WTC11 (cell line): ENCODE measurements at regions not wholly inside any gene's neighbourhood (a gene's known extent, or its start where the extent isn't known, plus 50 kb on each side); places are given as distances from the start of the nearest gene placed in this dataset.

Experiments
- ATAC-seq: fragments of 200-7000 bp; cut with Tn5 transposase; 2 replicates; pipeline ENCODE4 v1.10.0; 2021; ENCODE audit warnings: mild to moderate bottlenecking, moderate library complexity
- CTCF ChIA-PET: fragments of 300-600 bp; sonication (Branson Sonifier 250); formaldehyde crosslinking; loops from one replicate; lab custom pipeline; 2021; ENCODE audit warnings: antibody characterized with exemption; lab: Charles Lee
- POLR2A ChIA-PET: fragments of 350-600 bp; sonication (Branson Sonifier 250); formaldehyde crosslinking; loops from one replicate; lab custom pipeline; 2021; ENCODE audit warnings: antibody characterized with exemption; lab: Charles Lee
- DNase-seq: peaks from one replicate; pipeline ENCODE4 v3.0.0; 2021; ENCODE audit warnings: low spot score
- H3K27ac Mint-ChIP-seq: 2 replicates; pipeline ENCODE4 v1.8.0; 2021; ENCODE audit warnings: mixed read lengths
- H3K27me3 Mint-ChIP-seq: 2 replicates; pipeline ENCODE4 v1.8.0; 2021; ENCODE audit warnings: low read depth, mild to moderate bottlenecking, moderate library complexity, mixed read lengths
- H3K36me3 Mint-ChIP-seq: 2 replicates; pipeline ENCODE4 v1.8.0; 2021; ENCODE audit warnings: mixed read lengths
- H3K4me1 Mint-ChIP-seq: 2 replicates; pipeline ENCODE4 v1.8.0; 2022; ENCODE audit warnings: mixed read lengths
- H3K4me3 Mint-ChIP-seq: 2 replicates; pipeline ENCODE4 v1.8.0; 2021; ENCODE audit warnings: mild to moderate bottlenecking, moderate library complexity, mixed read lengths
- H3K9me3 Mint-ChIP-seq: 2 replicates; pipeline ENCODE4 v1.8.0; 2021; ENCODE audit warnings: mixed read lengths
- GTF2I ChIP-seq: fragments of 250-450 bp; sonication (Bioruptor Pico); conservative IDR thresholded peaks from 2 replicates; pipeline ENCODE4 v1.4.0; 2021; ENCODE audit warnings: mild to moderate bottlenecking
- HMGA2 ChIP-seq: fragments of 250-450 bp; sonication (Bioruptor Pico); IDR thresholded peaks from 2 replicates; pipeline ENCODE4 v1.4.0; 2021; ENCODE audit warnings: mild to moderate bottlenecking, moderate library complexity
- KAT7 ChIP-seq: sonication (generic); formaldehyde crosslinking; IDR thresholded peaks from 2 replicates; pipeline ENCODE4 v1.8.1; 2023; ENCODE audit warnings: missing genetic modification reagents, mild to moderate bottlenecking, borderline replicate concordance
- NFYB ChIP-seq: sonication (generic); formaldehyde crosslinking; conservative IDR thresholded peaks from 2 replicates; pipeline ENCODE4 v1.8.0; 2022; ENCODE audit warnings: low read depth, missing genetic modification reagents
- SMAD4 ChIP-seq: sonication (generic); formaldehyde crosslinking; IDR thresholded peaks from 2 replicates; pipeline ENCODE4 v1.8.0; 2022; ENCODE audit warnings: mild to moderate bottlenecking, missing genetic modification reagents
- ZNF317 ChIP-seq: sonication (generic); formaldehyde crosslinking; IDR thresholded peaks from 2 replicates; pipeline ENCODE4 v1.8.1; 2023; ENCODE audit warnings: low read depth, mild to moderate bottlenecking, moderate library complexity, missing genetic modification reagents, borderline replicate concordance
- TF ChIP-seq, protein P1 (sequence below): sonication (generic); formaldehyde crosslinking; IDR thresholded peaks from 2 replicates; pipeline ENCODE4 v1.8.0; 2022; ENCODE audit warnings: mild to moderate bottlenecking, missing genetic modification reagents
- TF ChIP-seq, protein P2 (sequence below): fragments of 250-450 bp; sonication (Bioruptor Pico); IDR thresholded peaks from 2 replicates; pipeline ENCODE4 v1.9.0; 2021; ENCODE audit warnings: mild to moderate bottlenecking
- TF ChIP-seq, protein P3 (sequence below): sonication (generic); formaldehyde crosslinking; IDR thresholded peaks from 2 replicates; pipeline ENCODE4 v1.8.0; 2023; ENCODE audit warnings: missing genetic modification reagents, mild to moderate bottlenecking, borderline replicate concordance
- TF ChIP-seq, protein P4 (sequence below): sonication (generic); formaldehyde crosslinking; conservative IDR thresholded peaks from 2 replicates; pipeline ENCODE4 v1.8.1; 2022; ENCODE audit warnings: mild to moderate bottlenecking, missing genetic modification reagents
- TF ChIP-seq, protein P5 (sequence below): sonication (generic); formaldehyde crosslinking; IDR thresholded peaks from 2 replicates; pipeline ENCODE4 v1.8.0; 2022; ENCODE audit warnings: mild to moderate bottlenecking, missing genetic modification reagents
- TF ChIP-seq, protein P6 (sequence below): sonication (generic); formaldehyde crosslinking; IDR thresholded peaks from 2 replicates; pipeline ENCODE4 v1.8.0; 2023; ENCODE audit warnings: missing genetic modification reagents
- TF ChIP-seq, protein P7 (sequence below): fragments of 250-450 bp; sonication (Bioruptor Pico); IDR thresholded peaks from 2 replicates; pipeline ENCODE4 v1.8.0; 2021; ENCODE audit warnings: mild to moderate bottlenecking

DNA sequence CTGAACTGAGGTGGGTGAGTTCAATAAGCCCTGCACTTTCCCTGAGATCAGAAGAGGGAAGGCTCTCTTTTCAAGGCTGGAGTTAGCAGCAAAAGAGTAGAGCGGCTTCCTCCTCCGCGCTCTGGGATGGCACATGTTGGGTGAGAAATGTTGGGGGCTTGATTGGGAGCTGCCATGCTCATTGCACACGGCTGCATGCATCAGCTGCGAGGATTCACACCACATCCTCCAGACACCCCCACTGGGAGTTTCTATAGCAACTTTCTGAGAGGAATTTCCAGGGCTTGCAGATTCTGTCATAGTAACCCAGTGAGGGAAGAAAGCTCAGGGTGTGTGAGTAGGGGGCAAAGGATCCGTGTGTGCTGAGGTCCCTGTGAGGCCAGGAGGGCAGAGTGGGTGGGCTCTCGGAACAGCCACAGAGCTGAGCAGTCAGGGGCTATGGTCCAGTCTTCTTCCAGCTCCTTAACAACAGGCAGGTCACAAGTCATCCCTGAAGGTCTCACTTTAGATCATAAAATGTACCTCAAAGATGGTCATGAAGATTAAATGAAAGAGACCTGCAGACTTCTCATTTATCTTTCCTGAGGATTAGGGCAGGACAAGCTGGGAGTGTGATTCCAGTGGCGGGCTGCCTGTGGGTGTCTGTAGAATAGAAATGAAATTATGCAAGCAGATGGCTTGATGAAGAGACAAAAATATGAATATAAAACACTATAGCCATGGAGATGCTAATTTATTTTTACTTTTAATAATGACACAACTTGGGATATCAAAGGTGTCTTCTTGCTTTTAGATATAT, 75.7 kb upstream of the CHRNA7 start:
- H3K4me1 Mint-ChIP-seq: no peaks in the 10 kb centered on the region
- no peak for ATAC-seq

DNA sequence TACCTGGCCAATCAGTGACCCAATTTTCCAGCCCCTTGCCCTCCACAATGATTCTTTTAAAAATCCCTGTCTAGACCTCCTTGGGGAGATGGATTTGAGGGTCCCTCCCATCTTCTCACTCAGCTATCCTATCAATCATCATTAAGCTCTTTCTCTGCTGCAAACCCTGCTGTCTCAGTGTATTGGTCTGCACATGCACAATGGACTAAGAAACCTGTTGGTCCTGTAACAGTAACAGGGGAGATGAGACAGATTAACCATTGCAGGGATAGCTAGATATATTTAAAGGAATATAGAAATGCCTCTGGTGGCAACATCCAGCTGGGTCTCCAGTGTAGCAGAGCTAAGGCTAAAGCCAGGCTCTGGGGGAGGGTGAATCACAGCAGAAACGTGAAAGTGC, 74.6 kb upstream of the CHRNA7 start:
- Mint-ChIP-seq H3K9me3 (peaks cover 55% of the 10 kb centered on the region), H3K36me3 (peaks cover 13% of the 10 kb centered on the region), H3K4me1 (no peaks in the 10 kb centered on the region), H3K27ac (no peak overlapping the region), H3K4me3 (no peak overlapping the region), H3K27me3 (peaks cover 3% of the 10 kb centered on the region)
- DNase-seq (no peak), ATAC-seq (no peak)
- ChIA-PET CTCF (interaction anchor here (1.9 kb wide), 1 partner anchor 19 kb away, joined by 7 read pairs; no protein-coding TSS in a partner anchor), POLR2A (no interaction called here)
- TF ChIP-seq NFYB (CRISPR knock-in tag): no peak
- TF ChIP-seq, protein P1, sequence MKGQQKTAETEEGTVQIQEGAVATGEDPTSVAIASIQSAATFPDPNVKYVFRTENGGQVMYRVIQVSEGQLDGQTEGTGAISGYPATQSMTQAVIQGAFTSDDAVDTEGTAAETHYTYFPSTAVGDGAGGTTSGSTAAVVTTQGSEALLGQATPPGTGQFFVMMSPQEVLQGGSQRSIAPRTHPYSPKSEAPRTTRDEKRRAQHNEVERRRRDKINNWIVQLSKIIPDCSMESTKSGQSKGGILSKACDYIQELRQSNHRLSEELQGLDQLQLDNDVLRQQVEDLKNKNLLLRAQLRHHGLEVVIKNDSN (CRISPR knock-in tag): no peak
- TF ChIP-seq SMAD4 (CRISPR knock-in tag): no peak
- TF ChIP-seq, protein P2, sequence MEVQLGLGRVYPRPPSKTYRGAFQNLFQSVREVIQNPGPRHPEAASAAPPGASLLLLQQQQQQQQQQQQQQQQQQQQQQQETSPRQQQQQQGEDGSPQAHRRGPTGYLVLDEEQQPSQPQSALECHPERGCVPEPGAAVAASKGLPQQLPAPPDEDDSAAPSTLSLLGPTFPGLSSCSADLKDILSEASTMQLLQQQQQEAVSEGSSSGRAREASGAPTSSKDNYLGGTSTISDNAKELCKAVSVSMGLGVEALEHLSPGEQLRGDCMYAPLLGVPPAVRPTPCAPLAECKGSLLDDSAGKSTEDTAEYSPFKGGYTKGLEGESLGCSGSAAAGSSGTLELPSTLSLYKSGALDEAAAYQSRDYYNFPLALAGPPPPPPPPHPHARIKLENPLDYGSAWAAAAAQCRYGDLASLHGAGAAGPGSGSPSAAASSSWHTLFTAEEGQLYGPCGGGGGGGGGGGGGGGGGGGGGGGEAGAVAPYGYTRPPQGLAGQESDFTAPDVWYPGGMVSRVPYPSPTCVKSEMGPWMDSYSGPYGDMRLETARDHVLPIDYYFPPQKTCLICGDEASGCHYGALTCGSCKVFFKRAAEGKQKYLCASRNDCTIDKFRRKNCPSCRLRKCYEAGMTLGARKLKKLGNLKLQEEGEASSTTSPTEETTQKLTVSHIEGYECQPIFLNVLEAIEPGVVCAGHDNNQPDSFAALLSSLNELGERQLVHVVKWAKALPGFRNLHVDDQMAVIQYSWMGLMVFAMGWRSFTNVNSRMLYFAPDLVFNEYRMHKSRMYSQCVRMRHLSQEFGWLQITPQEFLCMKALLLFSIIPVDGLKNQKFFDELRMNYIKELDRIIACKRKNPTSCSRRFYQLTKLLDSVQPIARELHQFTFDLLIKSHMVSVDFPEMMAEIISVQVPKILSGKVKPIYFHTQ (CRISPR knock-in tag): no peak
- TF ChIP-seq, protein P3, sequence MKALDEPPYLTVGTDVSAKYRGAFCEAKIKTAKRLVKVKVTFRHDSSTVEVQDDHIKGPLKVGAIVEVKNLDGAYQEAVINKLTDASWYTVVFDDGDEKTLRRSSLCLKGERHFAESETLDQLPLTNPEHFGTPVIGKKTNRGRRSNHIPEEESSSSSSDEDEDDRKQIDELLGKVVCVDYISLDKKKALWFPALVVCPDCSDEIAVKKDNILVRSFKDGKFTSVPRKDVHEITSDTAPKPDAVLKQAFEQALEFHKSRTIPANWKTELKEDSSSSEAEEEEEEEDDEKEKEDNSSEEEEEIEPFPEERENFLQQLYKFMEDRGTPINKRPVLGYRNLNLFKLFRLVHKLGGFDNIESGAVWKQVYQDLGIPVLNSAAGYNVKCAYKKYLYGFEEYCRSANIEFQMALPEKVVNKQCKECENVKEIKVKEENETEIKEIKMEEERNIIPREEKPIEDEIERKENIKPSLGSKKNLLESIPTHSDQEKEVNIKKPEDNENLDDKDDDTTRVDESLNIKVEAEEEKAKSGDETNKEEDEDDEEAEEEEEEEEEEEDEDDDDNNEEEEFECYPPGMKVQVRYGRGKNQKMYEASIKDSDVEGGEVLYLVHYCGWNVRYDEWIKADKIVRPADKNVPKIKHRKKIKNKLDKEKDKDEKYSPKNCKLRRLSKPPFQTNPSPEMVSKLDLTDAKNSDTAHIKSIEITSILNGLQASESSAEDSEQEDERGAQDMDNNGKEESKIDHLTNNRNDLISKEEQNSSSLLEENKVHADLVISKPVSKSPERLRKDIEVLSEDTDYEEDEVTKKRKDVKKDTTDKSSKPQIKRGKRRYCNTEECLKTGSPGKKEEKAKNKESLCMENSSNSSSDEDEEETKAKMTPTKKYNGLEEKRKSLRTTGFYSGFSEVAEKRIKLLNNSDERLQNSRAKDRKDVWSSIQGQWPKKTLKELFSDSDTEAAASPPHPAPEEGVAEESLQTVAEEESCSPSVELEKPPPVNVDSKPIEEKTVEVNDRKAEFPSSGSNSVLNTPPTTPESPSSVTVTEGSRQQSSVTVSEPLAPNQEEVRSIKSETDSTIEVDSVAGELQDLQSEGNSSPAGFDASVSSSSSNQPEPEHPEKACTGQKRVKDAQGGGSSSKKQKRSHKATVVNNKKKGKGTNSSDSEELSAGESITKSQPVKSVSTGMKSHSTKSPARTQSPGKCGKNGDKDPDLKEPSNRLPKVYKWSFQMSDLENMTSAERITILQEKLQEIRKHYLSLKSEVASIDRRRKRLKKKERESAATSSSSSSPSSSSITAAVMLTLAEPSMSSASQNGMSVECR: no peak
- TF ChIP-seq KAT7 (CRISPR knock-in tag): no peak
- TF ChIP-seq, protein P4, sequence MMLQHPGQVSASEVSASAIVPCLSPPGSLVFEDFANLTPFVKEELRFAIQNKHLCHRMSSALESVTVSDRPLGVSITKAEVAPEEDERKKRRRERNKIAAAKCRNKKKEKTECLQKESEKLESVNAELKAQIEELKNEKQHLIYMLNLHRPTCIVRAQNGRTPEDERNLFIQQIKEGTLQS (CRISPR knock-in tag): no peak
- TF ChIP-seq ZNF317 (CRISPR knock-in tag): no peak
- no peak for TF ChIP-seq GTF2I (CRISPR knock-in tag)
- TF ChIP-seq, protein P5, sequence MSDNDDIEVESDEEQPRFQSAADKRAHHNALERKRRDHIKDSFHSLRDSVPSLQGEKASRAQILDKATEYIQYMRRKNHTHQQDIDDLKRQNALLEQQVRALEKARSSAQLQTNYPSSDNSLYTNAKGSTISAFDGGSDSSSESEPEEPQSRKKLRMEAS: no peak
- TF ChIP-seq, protein P6, sequence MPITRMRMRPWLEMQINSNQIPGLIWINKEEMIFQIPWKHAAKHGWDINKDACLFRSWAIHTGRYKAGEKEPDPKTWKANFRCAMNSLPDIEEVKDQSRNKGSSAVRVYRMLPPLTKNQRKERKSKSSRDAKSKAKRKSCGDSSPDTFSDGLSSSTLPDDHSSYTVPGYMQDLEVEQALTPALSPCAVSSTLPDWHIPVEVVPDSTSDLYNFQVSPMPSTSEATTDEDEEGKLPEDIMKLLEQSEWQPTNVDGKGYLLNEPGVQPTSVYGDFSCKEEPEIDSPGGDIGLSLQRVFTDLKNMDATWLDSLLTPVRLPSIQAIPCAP (CRISPR knock-in tag): no peak

More for the DNA sequence above, 75.7 kb upstream of the CHRNA7 start:
- no peak overlapping the region for H3K4me3 Mint-ChIP-seq
- CTCF ChIA-PET: interaction anchor here (0.7 to 1.9 kb wide), 6 partner anchors 9 to 76 kb away, joined by 3 to 7 read pairs (median 3); partner anchors contain the start of gene CHRNA7
- no peak for TF ChIP-seq HMGA2 (CRISPR knock-in tag)
- TF ChIP-seq, protein P7, sequence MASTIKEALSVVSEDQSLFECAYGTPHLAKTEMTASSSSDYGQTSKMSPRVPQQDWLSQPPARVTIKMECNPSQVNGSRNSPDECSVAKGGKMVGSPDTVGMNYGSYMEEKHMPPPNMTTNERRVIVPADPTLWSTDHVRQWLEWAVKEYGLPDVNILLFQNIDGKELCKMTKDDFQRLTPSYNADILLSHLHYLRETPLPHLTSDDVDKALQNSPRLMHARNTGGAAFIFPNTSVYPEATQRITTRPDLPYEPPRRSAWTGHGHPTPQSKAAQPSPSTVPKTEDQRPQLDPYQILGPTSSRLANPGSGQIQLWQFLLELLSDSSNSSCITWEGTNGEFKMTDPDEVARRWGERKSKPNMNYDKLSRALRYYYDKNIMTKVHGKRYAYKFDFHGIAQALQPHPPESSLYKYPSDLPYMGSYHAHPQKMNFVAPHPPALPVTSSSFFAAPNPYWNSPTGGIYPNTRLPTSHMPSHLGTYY (CRISPR knock-in tag): no peak
- TF ChIP-seq, all 79 proteins: peak for 0
- Mint-ChIP-seq H3K9me3 (peaks cover 46% of the 10 kb centered on the region), H3K27ac (no peak overlapping the region), H3K27me3 (peaks cover 3% of the 10 kb centered on the region), H3K36me3 (peaks cover 11% of the 10 kb centered on the region)
- POLR2A ChIA-PET: no interaction called here
- DNase-seq: no peak
